Heart right ventricle (tissue), 16 donors: ENCODE measurements at regions not wholly inside any gene's neighbourhood (a gene's known extent, or its start where the extent isn't known, plus 50 kb on each side); places are given as distances from the start of the nearest gene placed in this dataset.

Experiments
- ATAC-seq, 8 donors: fragments of 200-7000 bp; cut with Tn5 transposase; one replicate each; pipeline ENCODE4 v1.9.1; 2020; ENCODE audit warnings: mild to moderate bottlenecking in 8 of 8, moderate library complexity in 8 of 8, moderate number of reproducible peaks in 1 of 8
- DNase-seq, 2 donors: peaks; one replicate each; pipeline ENCODE4 v3.0.0-alpha.2; 2020
- H3K27ac ChIP-seq, 10 donors: fragments of 200-600 bp; sonication (generic) in 2 of 10; one replicate each; pipeline versions ENCODE4 v1.5.0 to v1.8.0; 2020 to 2022; ENCODE audit warnings: mild to moderate bottlenecking in 3 of 10
- H3K27me3 ChIP-seq, 7 donors: fragments of 200-600 bp; one replicate each; pipeline ENCODE4 v1.8.0; 2021 to 2022; ENCODE audit warnings: mild to moderate bottlenecking in 2 of 7
- H3K36me3 ChIP-seq, 9 donors: fragments of 200-600 bp; sonication (generic) in 1 of 9; one replicate each; pipeline versions ENCODE4 v1.5.0 to v1.8.0; 2020 to 2022; ENCODE audit warnings: mild to moderate bottlenecking in 2 of 9
- H3K4me1 ChIP-seq, 9 donors: fragments of 200-600 bp; sonication (generic) in 1 of 9; one replicate each; pipeline versions ENCODE4 v1.5.0 to v1.8.0; 2020 to 2022; ENCODE audit warnings: mild to moderate bottlenecking in 4 of 9
- H3K4me3 ChIP-seq, 10 donors: fragments of 200-600 bp; sonication (generic) in 2 of 10; one replicate each; pipeline versions ENCODE4 v1.5.0 to v1.8.0; 2020 to 2022; ENCODE audit warnings: mild to moderate bottlenecking in 7 of 10, moderate library complexity in 2 of 10
- H3K9me3 ChIP-seq, 11 donors: fragments of 200-600 bp in 10 of 11; sonication (generic) in 2 of 11; one replicate each; pipeline versions ENCODE4 v1.5.0 to v1.8.0; 2013 to 2022; ENCODE audit warnings: mild to moderate bottlenecking in 2 of 11, control low read depth in 1 of 11, moderate library complexity in 1 of 11
- WGBS, 2 donors: extraction: QIAGEN DNeasy Blood & Tissue Kit; methylation state at CpG; one replicate each; pipeline ENCODE4 v1.1.7; 2013; ENCODE audit warnings: inconsistent platforms in 1 of 2; 5-methylcytosine and 5-hydroxymethylcytosine counted together
- intact Hi-C, 10 donors: fragments of 100-400 bp; cut with DNase I; formaldehyde crosslinking; loops; one replicate each; pipeline versions ENCODE4 v1.11.1 to v1.14.2; 2022
- TF ChIP-seq, protein P1 (sequence below), 9 donors: fragments of 200-600 bp; sonication (generic) in 2 of 9; IDR thresholded peaks; one replicate each; pipeline versions ENCODE4 v1.5.0 to v1.8.0; 2021 to 2022; ENCODE audit warnings: antibody characterized with exemption in 9 of 9, mild to moderate bottlenecking in 5 of 9, moderate library complexity in 1 of 9
- donor health status: Arrhythmogenic right ventricular cardiomyopathy.
- donor health status: ischemic (EF 13 %, LVEDD 7.1; RV severe dilation, severe dysfunction).
- donor health status: healthy with polysubstance abuse.
- donor health status: DM: no; HTN: yes; CAD: no.
- donor health status: DM: no; HTN: no; CAD: no.
- donor health status: ischemic (EF 25% LVEDD 6.9; RV normal size, moderate dysfunction).
- donor health status: ischemic (EF 25% LVEDD 5.7; RV mildly dilated, moderate dysfunction).
- donor health status: healthy.
- donor health status: DM: yes; HTN: yes; CAD: no.
- donor health status: Ischemic cardiomyopathy.
- donor health status: ischemic (EF 35%, LVEDD 5.7; RV mildly dilated, moderate dysfunction).
- donor health status: nonischemic (EF 11% LVEDD 7.7; RV severe dilation, severe dysfunction).
- donor health status: DM: yes; HTN: yes; CAD: no.
- donor health status: PGD.
- donor health status: ischemic (EF 29% LVEDD 5.4; RV normal size, mild dysfunction).
- donor health status: nonischemic (EF 23%, LVEDD 6.1; RV moderate dilation, normal function).

DNA sequence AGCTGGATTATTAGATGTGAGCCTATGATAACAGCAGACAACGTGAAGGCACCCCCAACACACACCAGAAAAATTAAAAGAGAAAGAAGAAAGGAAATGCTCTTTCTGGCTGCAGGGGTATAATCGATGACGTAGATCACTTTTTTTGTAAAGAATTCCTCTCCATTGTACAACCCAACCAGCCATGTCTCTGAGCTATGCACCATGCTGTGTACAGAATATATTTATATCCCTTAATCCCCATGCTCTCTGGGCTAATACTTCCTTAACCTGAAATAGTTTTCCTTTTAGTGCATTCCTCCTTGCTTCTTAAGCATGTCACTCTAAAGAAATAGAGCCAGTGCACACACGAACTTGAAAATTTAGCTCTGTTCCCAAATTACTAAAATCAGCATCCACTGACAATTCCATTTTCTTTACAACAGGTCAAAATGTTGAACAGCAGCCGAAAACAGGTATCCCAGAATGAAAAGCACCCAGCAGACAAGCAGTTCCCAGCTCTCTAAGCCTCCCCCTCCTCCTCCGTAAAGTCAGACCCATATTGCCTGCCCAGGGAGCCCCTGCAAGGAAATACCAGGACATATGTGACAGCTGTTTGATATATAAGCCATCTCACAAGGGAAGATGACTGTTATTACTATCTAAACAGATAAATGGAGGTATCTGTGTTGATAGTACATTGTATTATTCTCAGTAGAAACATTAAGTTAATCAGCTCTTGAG lies 247.4 kb upstream of the RAB6C start:
- intact Hi-C loops, result no loop called here
- no peaks in the 10 kb centered on the region for H3K9me3 ChIP-seq
- TF ChIP-seq, protein P1, sequence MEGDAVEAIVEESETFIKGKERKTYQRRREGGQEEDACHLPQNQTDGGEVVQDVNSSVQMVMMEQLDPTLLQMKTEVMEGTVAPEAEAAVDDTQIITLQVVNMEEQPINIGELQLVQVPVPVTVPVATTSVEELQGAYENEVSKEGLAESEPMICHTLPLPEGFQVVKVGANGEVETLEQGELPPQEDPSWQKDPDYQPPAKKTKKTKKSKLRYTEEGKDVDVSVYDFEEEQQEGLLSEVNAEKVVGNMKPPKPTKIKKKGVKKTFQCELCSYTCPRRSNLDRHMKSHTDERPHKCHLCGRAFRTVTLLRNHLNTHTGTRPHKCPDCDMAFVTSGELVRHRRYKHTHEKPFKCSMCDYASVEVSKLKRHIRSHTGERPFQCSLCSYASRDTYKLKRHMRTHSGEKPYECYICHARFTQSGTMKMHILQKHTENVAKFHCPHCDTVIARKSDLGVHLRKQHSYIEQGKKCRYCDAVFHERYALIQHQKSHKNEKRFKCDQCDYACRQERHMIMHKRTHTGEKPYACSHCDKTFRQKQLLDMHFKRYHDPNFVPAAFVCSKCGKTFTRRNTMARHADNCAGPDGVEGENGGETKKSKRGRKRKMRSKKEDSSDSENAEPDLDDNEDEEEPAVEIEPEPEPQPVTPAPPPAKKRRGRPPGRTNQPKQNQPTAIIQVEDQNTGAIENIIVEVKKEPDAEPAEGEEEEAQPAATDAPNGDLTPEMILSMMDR (IDR thresholded peaks at IDR 0.05), result no peak
- H3K4me3 ChIP-seq, result no peak overlapping the region
- DNase-seq, result no peak
- H3K27ac ChIP-seq, result no peak overlapping the region
- 76 to 77% methylated on average over 6 of the region's 6 CpGs for WGBS, 2 donors
- ATAC-seq, result no peak
- peaks cover 0 to 9% (median 5%) of the 10 kb centered on the region in 7 donors for H3K27me3 ChIP-seq
- no peaks in the 10 kb centered on the region for H3K4me1 ChIP-seq
- H3K36me3 ChIP-seq, result no peaks in the 10 kb centered on the region

DNA sequence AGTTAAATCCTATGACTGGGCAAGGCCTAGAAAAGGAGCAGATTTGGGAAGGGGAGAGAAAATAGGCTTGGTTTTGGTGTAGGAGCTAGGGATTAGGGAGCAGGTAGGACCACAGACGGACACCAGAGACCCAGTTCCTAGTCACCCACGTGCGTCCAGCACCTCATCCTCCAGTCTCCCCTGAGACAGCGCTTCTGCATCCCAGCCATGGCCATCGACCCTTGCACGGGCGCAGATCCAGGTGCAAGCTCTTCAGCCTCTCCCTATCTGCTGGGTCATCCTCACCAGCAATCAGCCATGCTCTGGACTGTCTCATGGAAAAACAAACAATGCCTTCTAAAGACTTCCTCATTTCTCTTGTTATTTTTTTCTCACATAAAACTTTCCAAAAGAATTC lies 246.8 kb upstream of the RAB6C start:
- H3K27ac ChIP-seq, result no peak overlapping the region
- TF ChIP-seq, protein P1 (IDR thresholded peaks at IDR 0.05), result no peak
- ATAC-seq (no peak), DNase-seq (no peak)
- no peaks in the 10 kb centered on the region for H3K9me3 ChIP-seq
- H3K4me1 ChIP-seq, result no peaks in the 10 kb centered on the region
- WGBS, 2 donors, result 67 to 74% methylated on average over 7 of the region's 7 CpGs
- no peaks in the 10 kb centered on the region for H3K36me3 ChIP-seq
- no peak overlapping the region for H3K4me3 ChIP-seq
- intact Hi-C loops, result loop anchor here in 1 of 10 donors (1.0 kb wide), 1 partner anchor 36 kb away; no protein-coding TSS in a partner anchor
- H3K27me3 ChIP-seq, result peaks cover 0 to 8% (median 5%) of the 10 kb centered on the region in 7 donors

DNA sequence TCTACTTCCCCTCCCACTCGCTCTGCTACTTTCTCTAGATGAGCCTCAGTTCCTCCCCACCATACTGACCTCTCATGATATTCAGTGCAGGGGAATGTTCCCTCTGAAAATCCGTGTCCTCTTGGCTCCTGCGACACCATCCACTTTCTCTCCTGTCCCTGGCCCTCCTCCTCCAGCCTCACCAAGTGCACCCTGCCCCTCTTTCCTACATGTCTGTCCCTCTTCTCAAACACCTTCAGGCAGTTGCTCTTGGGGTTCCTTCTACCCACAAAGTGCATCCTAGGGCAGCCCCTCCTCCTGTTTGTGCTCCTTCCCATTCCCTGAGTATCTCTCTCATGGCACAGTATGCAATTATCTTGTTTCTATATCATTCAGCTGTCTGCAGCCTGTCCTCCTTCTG lies 246.4 kb upstream of the RAB6C start:
- Histone ChIP-seq H3K9me3 (no peaks in the 10 kb centered on the region), H3K36me3 (no peaks in the 10 kb centered on the region), H3K27ac (no peak overlapping the region), H3K4me1 (no peaks in the 10 kb centered on the region), H3K4me3 (no peak overlapping the region), H3K27me3 (peaks cover 0 to 8% (median 5%) of the 10 kb centered on the region in 7 donors)
- DNase-seq, result no peak
- no peak for ATAC-seq
- TF ChIP-seq, protein P1 (IDR thresholded peaks at IDR 0.05), result no peak
- intact Hi-C loops, result loop anchor here in 1 of 10 donors (1.0 kb wide), 1 partner anchor 37 kb away; no protein-coding TSS in a partner anchor
- 69 to 70% methylated on average over 3 of the region's 3 CpGs for WGBS, 2 donors

DNA sequence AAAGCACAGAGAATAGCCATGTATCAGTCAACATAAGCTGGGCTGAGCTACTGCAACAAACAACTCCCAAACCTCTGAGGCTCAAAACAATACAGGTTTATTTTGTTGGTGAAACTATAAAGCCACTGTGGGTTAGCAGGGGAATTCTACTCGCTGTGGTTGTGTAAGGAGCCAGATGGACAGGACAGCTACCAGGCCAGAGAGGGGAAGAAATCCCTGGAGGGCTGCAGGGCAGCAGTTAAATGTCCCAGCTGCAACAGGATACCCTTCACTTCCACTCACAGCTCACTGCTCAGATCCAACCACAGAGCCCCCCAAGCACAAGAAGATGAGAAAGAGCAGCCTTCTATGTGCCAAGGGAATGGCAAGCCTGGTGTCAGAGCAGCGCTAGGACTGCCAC lies 245.9 kb upstream of the RAB6C start:
- DNase-seq (no peak), ATAC-seq (no peak)
- Histone ChIP-seq H3K27ac (no peak overlapping the region), H3K9me3 (no peaks in the 10 kb centered on the region), H3K36me3 (no peaks in the 10 kb centered on the region), H3K27me3 (peaks cover 0 to 8% (median 5%) of the 10 kb centered on the region in 7 donors), H3K4me1 (no peaks in the 10 kb centered on the region), H3K4me3 (no peak overlapping the region)
- 50 to 55% methylated on average over 2 of the region's 2 CpGs for WGBS, 2 donors
- intact Hi-C loops, result loop anchor here in 1 of 10 donors (1.0 kb wide), 1 partner anchor 37 kb away; no protein-coding TSS in a partner anchor
- TF ChIP-seq, protein P1 (IDR thresholded peaks at IDR 0.05), result no peak
